Liver (tissue), 8 donors: ENCODE measurements at regions not wholly inside any gene's neighbourhood (a gene's known extent, or its start where the extent isn't known, plus 50 kb on each side); places are given as distances from the start of the nearest gene placed in this dataset.

Experiments
- DNase-seq: peaks from one replicate; pipeline ENCODE4 v3.0.0-alpha.2; 2017; ENCODE audit warnings: low spot score
- H3K27ac ChIP-seq, 2 donors: one replicate each; pipeline ENCODE4 v1.7.0; 2013; ENCODE audit warnings: inconsistent platforms in 2 of 2, low read length in 2 of 2, control low read depth in 1 of 2, low read depth in 1 of 2, mild to moderate bottlenecking in 1 of 2
- H3K27me3 ChIP-seq, 4 donors: one replicate each; pipeline versions ENCODE4 v1.6.1 to v1.7.0; 2013; ENCODE audit warnings: low read length in 3 of 4, inconsistent platforms in 1 of 4, mild to moderate bottlenecking in 1 of 4, moderate library complexity in 1 of 4; ENCODE audit not compliant: control insufficient read depth in 4 of 4, insufficient read depth in 4 of 4
- H3K36me3 ChIP-seq, 4 donors: one replicate each; pipeline versions ENCODE4 v1.6.1 to v1.7.0; 2013; ENCODE audit warnings: low read length in 3 of 4, mild to moderate bottlenecking in 3 of 4, low read depth in 1 of 4, moderate library complexity in 1 of 4; ENCODE audit not compliant: control insufficient read depth in 4 of 4, insufficient read depth in 3 of 4
- H3K4me1 ChIP-seq, 4 donors: one replicate each; pipeline versions ENCODE4 v1.6.1 to v1.7.0; 2013; ENCODE audit warnings: low read length in 3 of 4, mild to moderate bottlenecking in 3 of 4, moderate library complexity in 1 of 4; ENCODE audit not compliant: control insufficient read depth in 4 of 4, insufficient read depth in 4 of 4
- H3K4me3 ChIP-seq, 3 donors: one replicate each; pipeline versions ENCODE4 v1.6.1 to v1.7.0; 2013; ENCODE audit warnings: low read length in 3 of 3, control low read depth in 1 of 3, low read depth in 1 of 3, mild to moderate bottlenecking in 1 of 3
- H3K9ac ChIP-seq, 2 donors: one replicate each; pipeline ENCODE4 v1.7.0; 2013; ENCODE audit warnings: low read length in 2 of 2, mild to moderate bottlenecking in 2 of 2, moderate library complexity in 2 of 2, control low read depth in 1 of 2, low read depth in 1 of 2
- H3K9me3 ChIP-seq, 4 donors: one replicate each; pipeline versions ENCODE4 v1.6.1 to v1.7.0; 2013; ENCODE audit warnings: low read length in 3 of 4; ENCODE audit not compliant: control insufficient read depth in 4 of 4
- ATF3 ChIP-seq: IDR thresholded peaks from 2 replicates; pipeline ENCODE4 v1.6.1; 2016; ENCODE audit warnings: antibody characterized with exemption
- GABPA ChIP-seq, 2 donors: IDR thresholded peaks in 1 of 2; conservative IDR thresholded peaks in 1 of 2; 2 replicates each; pipeline ENCODE4 v1.6.1; 2016; ENCODE audit warnings: antibody characterized with exemption in 2 of 2, mild to moderate bottlenecking in 1 of 2, moderate library complexity in 1 of 2
- HNF4G ChIP-seq: IDR thresholded peaks from 2 replicates; pipeline ENCODE4 v1.6.1; 2016; ENCODE audit warnings: antibody characterized with exemption
- JUND ChIP-seq, 2 donors: IDR thresholded peaks; 2 replicates each; pipeline ENCODE4 v1.6.1; 2016; ENCODE audit warnings: antibody characterized with exemption in 2 of 2
- REST ChIP-seq: IDR thresholded peaks from 2 replicates; pipeline ENCODE4 v1.6.1; 2016; ENCODE audit warnings: antibody characterized with exemption, mild to moderate bottlenecking
- TAF1 ChIP-seq: conservative IDR thresholded peaks from 2 replicates; pipeline ENCODE4 v1.6.1; 2016; ENCODE audit warnings: antibody characterized with exemption, mild to moderate bottlenecking
- YY1 ChIP-seq: IDR thresholded peaks from 2 replicates; pipeline ENCODE4 v1.6.1; 2016; ENCODE audit warnings: antibody characterized with exemption, mild to moderate bottlenecking
- ZBTB33 ChIP-seq: IDR thresholded peaks from 2 replicates; pipeline ENCODE4 v1.6.1; 2016; ENCODE audit warnings: antibody characterized with exemption
- WGBS: extraction: QIAGEN DNeasy Blood & Tissue Kit; methylation state at CpG from one replicate; pipeline ENCODE4 v1.1.7; 2013; 5-methylcytosine and 5-hydroxymethylcytosine counted together
- TF ChIP-seq, protein P1 (sequence below): fragments of 150-350 bp; IDR thresholded peaks from 2 replicates; pipeline ENCODE4 v1.5.1; 2017; ENCODE audit warnings: improper control_type of control experiment, low read depth, low read length; ENCODE audit not compliant: missing input control
- donor health status: healthy.
- donor health status: healthy.
- donor health status: healthy.
- donor health status: healthy.
- donor health status: healthy.

DNA sequence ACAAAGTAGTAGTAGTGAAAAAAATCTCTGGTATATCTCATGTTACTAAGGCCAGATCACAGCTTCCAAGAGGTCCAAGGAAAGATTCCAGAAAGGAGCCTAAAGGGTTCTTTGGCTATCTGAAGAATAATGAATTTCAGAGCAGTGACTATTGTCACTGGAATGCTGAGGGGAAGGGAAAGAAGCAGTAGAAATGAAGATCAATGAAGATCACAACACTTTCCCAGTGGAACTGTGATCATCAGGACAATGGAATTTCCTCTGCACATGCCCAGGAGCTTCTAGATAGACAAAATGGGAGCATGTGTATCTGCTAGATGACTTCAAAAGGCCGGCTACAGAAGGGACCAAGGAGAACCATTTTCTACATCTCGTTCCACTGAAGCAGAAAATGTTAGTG lies 219.5 kb upstream of the PHYHIPL start (continued):
- TF ChIP-seq REST (no peak), YY1 (no peak), HNF4G (no peak)

DNA sequence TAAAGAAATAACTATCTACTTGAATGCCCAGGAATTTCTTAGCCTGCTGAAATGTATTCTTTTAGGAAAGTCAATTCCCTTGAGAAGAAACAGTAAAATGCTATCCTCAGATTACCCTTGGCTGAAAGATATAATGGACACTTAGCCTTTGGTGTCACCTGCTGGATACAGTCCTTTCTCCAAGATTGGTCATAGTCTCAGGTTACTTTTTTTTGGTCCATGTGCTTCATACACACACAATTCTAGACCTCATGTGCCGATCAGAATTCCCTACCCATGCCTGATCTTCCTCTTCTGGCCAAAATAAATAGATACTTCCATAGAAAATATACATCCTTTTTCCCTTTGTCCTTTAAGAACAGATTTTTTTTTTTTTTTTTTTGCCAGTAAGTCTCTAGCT lies 218.9 kb upstream of the PHYHIPL start:
- H3K9me3 ChIP-seq = no peaks in the 10 kb centered on the region
- 94% methylated on average over 1 of the region's 1 CpG for WGBS
- no peak overlapping the region for H3K27ac ChIP-seq
- H3K9ac ChIP-seq = no peak overlapping the region
- H3K4me3 ChIP-seq = no peak overlapping the region
- no peak for DNase-seq
- no peaks in the 10 kb centered on the region for H3K27me3 ChIP-seq
- TF ChIP-seq TAF1 = no peak
- no peak for TF ChIP-seq HNF4G
- TF ChIP-seq GABPA (IDR thresholded peaks at IDR 0.05 in 1 of 2, conservative IDR thresholded peaks at IDR 0.05 in 1 of 2) = no peak
- no peak for TF ChIP-seq ATF3
- TF ChIP-seq REST = no peak
- no peak for TF ChIP-seq ZBTB33
- TF ChIP-seq, protein P1, sequence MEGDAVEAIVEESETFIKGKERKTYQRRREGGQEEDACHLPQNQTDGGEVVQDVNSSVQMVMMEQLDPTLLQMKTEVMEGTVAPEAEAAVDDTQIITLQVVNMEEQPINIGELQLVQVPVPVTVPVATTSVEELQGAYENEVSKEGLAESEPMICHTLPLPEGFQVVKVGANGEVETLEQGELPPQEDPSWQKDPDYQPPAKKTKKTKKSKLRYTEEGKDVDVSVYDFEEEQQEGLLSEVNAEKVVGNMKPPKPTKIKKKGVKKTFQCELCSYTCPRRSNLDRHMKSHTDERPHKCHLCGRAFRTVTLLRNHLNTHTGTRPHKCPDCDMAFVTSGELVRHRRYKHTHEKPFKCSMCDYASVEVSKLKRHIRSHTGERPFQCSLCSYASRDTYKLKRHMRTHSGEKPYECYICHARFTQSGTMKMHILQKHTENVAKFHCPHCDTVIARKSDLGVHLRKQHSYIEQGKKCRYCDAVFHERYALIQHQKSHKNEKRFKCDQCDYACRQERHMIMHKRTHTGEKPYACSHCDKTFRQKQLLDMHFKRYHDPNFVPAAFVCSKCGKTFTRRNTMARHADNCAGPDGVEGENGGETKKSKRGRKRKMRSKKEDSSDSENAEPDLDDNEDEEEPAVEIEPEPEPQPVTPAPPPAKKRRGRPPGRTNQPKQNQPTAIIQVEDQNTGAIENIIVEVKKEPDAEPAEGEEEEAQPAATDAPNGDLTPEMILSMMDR = no peak
- no peak for TF ChIP-seq JUND (IDR thresholded peaks at IDR 0.05)
- no peaks in the 10 kb centered on the region for H3K36me3 ChIP-seq
- H3K4me1 ChIP-seq = no peaks in the 10 kb centered on the region
